Type B pancreatic cell (in vitro differentiated cells): ENCODE measurements at regions not wholly inside any gene's neighbourhood (a gene's known extent, or its start where the extent isn't known, plus 50 kb on each side); places are given as distances from the start of the nearest gene placed in this dataset.

Experiments used
- DNase-seq: peaks from one replicate; pipeline ENCODE4 v3.0.0; 2021; ENCODE audit warnings: mixed read lengths; ENCODE audit not compliant: unreplicated experiment; ENCODE audit errors: extremely low spot score
- H3K27ac Mint-ChIP-seq: 2 replicates; pipeline ENCODE4 v1.8.0; 2021; ENCODE audit warnings: mild to moderate bottlenecking, mixed read lengths
- H3K27me3 Mint-ChIP-seq: 2 replicates; pipeline ENCODE4 v1.8.0; 2021; ENCODE audit warnings: mixed read lengths
- H3K36me3 Mint-ChIP-seq: 2 replicates; pipeline ENCODE4 v1.8.0; 2021; ENCODE audit warnings: mixed read lengths
- H3K4me1 Mint-ChIP-seq: one replicate; pipeline ENCODE4 v1.8.0; 2021; ENCODE audit warnings: mixed read lengths; ENCODE audit not compliant: unreplicated experiment
- H3K4me3 Mint-ChIP-seq: 2 replicates; pipeline ENCODE4 v1.8.0; 2021; ENCODE audit warnings: mild to moderate bottlenecking, mixed read lengths
- H3K9me3 Mint-ChIP-seq: 2 replicates; pipeline ENCODE4 v1.8.0; 2021; ENCODE audit warnings: mixed read lengths
- CTCF ChIP-seq: fragments of 200-600 bp; sonication (generic); conservative IDR thresholded peaks from 2 replicates; pipeline ENCODE4 v1.5.0; 2021; ENCODE audit warnings: antibody characterized with exemption, mild to moderate bottlenecking

DNA sequence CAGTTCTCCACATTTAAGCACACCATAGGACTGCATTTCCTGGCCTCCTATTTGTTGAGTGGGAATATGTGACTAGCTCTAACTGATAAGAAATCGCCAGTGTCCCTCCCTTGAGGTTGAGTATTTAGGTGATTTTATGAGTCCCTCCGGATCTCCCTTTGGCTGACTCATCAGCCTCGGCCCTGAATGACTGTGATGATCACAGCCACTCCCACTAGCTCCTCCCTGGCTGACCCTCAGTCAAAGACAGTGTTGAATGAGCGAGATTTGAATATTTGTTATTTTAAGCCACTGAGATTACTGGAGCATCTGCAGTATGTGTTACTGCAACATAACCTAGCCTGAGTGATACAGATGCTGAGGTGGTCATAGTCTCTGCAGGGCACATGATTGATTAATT is 515.3 kb downstream of the EPHB1 start:
- Mint-ChIP-seq H3K27ac (no peak overlapping the region), H3K36me3 (no peaks in the 10 kb centered on the region), H3K27me3 (peaks cover 5% of the 10 kb centered on the region), H3K9me3 (no peaks in the 10 kb centered on the region), H3K4me1 (no peaks in the 10 kb centered on the region), H3K4me3 (no peak overlapping the region)
- TF ChIP-seq CTCF = no peak
- DNase-seq = no peak

- no peak for DNase-seq
- Mint-ChIP-seq H3K4me1 (no peaks in the 10 kb centered on the region), H3K27ac (no peak overlapping the region), H3K27me3 (peaks cover 3% of the 10 kb centered on the region), H3K9me3 (no peaks in the 10 kb centered on the region), H3K4me3 (no peak overlapping the region), H3K36me3 (no peaks in the 10 kb centered on the region)
- TF ChIP-seq CTCF = no peak
Observed at GRCh38 chr3:135311699-135312098, 516.6 kb downstream of the EPHB1 start.

DNA sequence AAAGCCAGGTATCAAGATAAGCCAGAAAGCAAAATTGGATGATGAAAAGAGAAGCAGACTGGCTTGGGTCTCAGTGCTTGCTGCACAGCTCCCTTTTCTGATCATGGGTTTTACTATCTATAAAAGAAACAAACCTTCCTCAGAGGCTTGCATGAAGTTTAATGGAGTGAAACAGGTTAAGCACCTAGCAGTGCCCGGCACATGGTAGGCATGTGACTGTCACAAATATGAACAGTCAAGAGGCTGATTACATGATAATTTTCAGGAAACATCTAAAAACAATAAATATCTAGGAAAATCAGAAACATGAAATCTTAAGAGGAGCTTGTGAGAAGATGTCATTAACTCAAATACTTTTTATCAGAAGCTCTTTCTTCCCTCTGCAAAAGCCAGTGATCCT is 519.2 kb downstream of the EPHB1 start:
- no peak for TF ChIP-seq CTCF
- H3K27ac Mint-ChIP-seq = no peak overlapping the region
- no peaks in the 10 kb centered on the region for H3K4me1 Mint-ChIP-seq
- DNase-seq = no peak
- no peaks in the 10 kb centered on the region for H3K36me3 Mint-ChIP-seq
- no peaks in the 10 kb centered on the region for H3K9me3 Mint-ChIP-seq
- no peak overlapping the region for H3K4me3 Mint-ChIP-seq
- H3K27me3 Mint-ChIP-seq = peaks cover 3% of the 10 kb centered on the region

- no peaks in the 10 kb centered on the region for H3K36me3 Mint-ChIP-seq
- H3K4me1 Mint-ChIP-seq = peaks cover 10% of the 10 kb centered on the region
- no peaks in the 10 kb centered on the region for H3K9me3 Mint-ChIP-seq
- no peak overlapping the region for H3K27ac Mint-ChIP-seq
- TF ChIP-seq CTCF = no peak
- no peak for DNase-seq
- H3K27me3 Mint-ChIP-seq = peaks cover 17% of the 10 kb centered on the region
- no peak overlapping the region for H3K4me3 Mint-ChIP-seq
Observed at GRCh38 chr3:135324301-135324700, 529.2 kb downstream of the EPHB1 start.

GRCh38 chr3:135325096-135325495 is 530.0 kb downstream of the EPHB1 start:
- H3K27me3 Mint-ChIP-seq = peaks cover 17% of the 10 kb centered on the region
- no peak for TF ChIP-seq CTCF

GRCh38 chr3:135325726-135326235 is 530.7 kb downstream of the EPHB1 start:
- no peaks in the 10 kb centered on the region for H3K9me3 Mint-ChIP-seq
- H3K4me1 Mint-ChIP-seq = peaks cover 10% of the 10 kb centered on the region
- DNase-seq = no peak
- peaks cover 17% of the 10 kb centered on the region for H3K27me3 Mint-ChIP-seq
- TF ChIP-seq CTCF = no peak
- no peak overlapping the region for H3K4me3 Mint-ChIP-seq
- no peaks in the 10 kb centered on the region for H3K36me3 Mint-ChIP-seq
- H3K27ac Mint-ChIP-seq = no peak overlapping the region

More at GRCh38 chr3:135325096-135325495, 530.0 kb downstream of the EPHB1 start:
- Mint-ChIP-seq H3K4me3 (no peak overlapping the region), H3K27ac (no peak overlapping the region), H3K9me3 (no peaks in the 10 kb centered on the region), H3K4me1 (peaks cover 10% of the 10 kb centered on the region), H3K36me3 (no peaks in the 10 kb centered on the region)
- DNase-seq = no peak
